ENCODE measurements at regions not wholly inside any gene's neighbourhood (a gene's known extent, or its start where the extent isn't known, plus 50 kb on each side); places are given as distances from the start of the nearest gene placed in this dataset.

- TF ChIP-seq CTCF (conservative IDR thresholded peaks at IDR 0.05; ENCODE audit: low read depth, low read length) (no peak), EZH2 (IDR thresholded peaks at IDR 0.05; ENCODE audit: low read length, unreplicated experiment) (no peak), EZH2phosphoT487 (IDR thresholded peaks at IDR 0.05; ENCODE audit: borderline replicate concordance, low read length) (no peak)
Measured at GRCh38 chr5:2142456-2142954, 259.8 kb upstream of the IRX4 start.
